HepG2 (cell line): ENCODE measurements at regions not wholly inside any gene's neighbourhood (a gene's known extent, or its start where the extent isn't known, plus 50 kb on each side); places are given as distances from the start of the nearest gene placed in this dataset.

ENCODE experiments used
- ATAC-seq: fragments of 200-7000 bp; cut with Tn5 transposase; 3 replicates; pipeline ENCODE4 v1.9.1; 2020; ENCODE audit warnings: mild to moderate bottlenecking, moderate library complexity
- BruUV-seq: library from RNA; stranded (reverse); fragments of 400-500 nt; replicated peaks from 2 replicates; lab custom pipeline; 2021; lab: Mats Ljungman, UMichigan
- CTCF ChIA-PET: fragments of 300-600 bp; formaldehyde crosslinking; extraction: SDS; loops from one replicate; lab custom pipeline; 2021; ENCODE audit warnings: low total read pairs, inconsistent platforms, low intra/inter-chr PET ratio; lab: Yijun Ruan, JAX
- POLR2A ChIA-PET: fragments of 350-600 bp; sonication (Branson Sonifier 250); formaldehyde crosslinking; loops from one replicate; lab custom pipeline; 2020; ENCODE audit warnings: antibody characterized with exemption, inconsistent platforms; lab: Yijun Ruan, JAX
- DNase-seq: peaks from one replicate; pipeline ENCODE4 v3.0.0-alpha.2; 2015; ENCODE audit warnings: low spot score
- FAIRE-seq: peaks from 3 replicates; lab custom pipeline; 2011; peaks lifted over from hg19 to GRCh38; lab: Jason Lieb, UNC
- H2AFZ ChIP-seq: one replicate; pipeline ENCODE4 v1.6.1; 2011; ENCODE audit warnings: low read length, inconsistent platforms
- H3K27ac ChIP-seq: fragments of 300-600 bp; 3 replicates; pipeline ENCODE4 v1.8.0; 2011; ENCODE audit warnings: mixed run types, mild to moderate bottlenecking, mixed read lengths, low read length, inconsistent platforms; ENCODE audit not compliant: insufficient read depth; ENCODE audit errors: extremely low read length
- H3K27me3 ChIP-seq, 2 experiments: fragments of 200-600 bp in 1 of 2; 2 replicates in 1 of 2; 3 replicates in 1 of 2; pipeline versions ENCODE4 v1.6.0 to v1.8.0; 2011; ENCODE audit warnings: low read length in 2 of 2, mild to moderate bottlenecking in 2 of 2, moderate library complexity in 2 of 2, inconsistent platforms in 1 of 2; ENCODE audit not compliant: insufficient read depth in 2 of 2, control insufficient read depth in 1 of 2
- H3K36me3 ChIP-seq, 2 experiments: fragments of 200-600 bp in 1 of 2; replicated peaks in 1 of 2; 2 replicates in 1 of 2; 3 replicates in 1 of 2; pipeline versions ENCODE4 v1.5.1 to v1.8.0; 2011; ENCODE audit warnings: low read length in 2 of 2, inconsistent platforms in 1 of 2; ENCODE audit not compliant: insufficient read depth in 2 of 2, control insufficient read depth in 1 of 2
- H3K4me1 ChIP-seq: 2 replicates; pipeline ENCODE4 v1.5.1; 2012; ENCODE audit warnings: low read length, inconsistent platforms; ENCODE audit not compliant: insufficient read depth
- H3K4me2 ChIP-seq: 2 replicates; pipeline ENCODE4 v1.6.0; 2011; ENCODE audit warnings: low read depth, low read length, inconsistent platforms
- H3K4me3 ChIP-seq, 3 experiments: fragments of 200-600 bp in 1 of 3; sonication (generic), shearing (Covaris generic) in 1 of 3; replicated peaks in 1 of 3; 2 replicates each; pipeline ENCODE4 v1.5.1; 2011 to 2016; ENCODE audit warnings: low read length in 3 of 3, inconsistent platforms in 2 of 3, low read depth in 2 of 3, mild to moderate bottlenecking in 2 of 3, control low read depth in 1 of 3, mixed read lengths in 1 of 3; ENCODE audit not compliant: insufficient read depth in 1 of 3
- H3K79me2 ChIP-seq: one replicate; pipeline ENCODE4 v1.6.1; 2011; ENCODE audit warnings: low read length, inconsistent platforms; ENCODE audit not compliant: insufficient read depth
- H3K9ac ChIP-seq: 2 replicates; pipeline ENCODE4 v1.6.0; 2011; ENCODE audit warnings: mild to moderate bottlenecking, low read depth, low read length, inconsistent platforms; ENCODE audit not compliant: insufficient read depth
- H3K9me3 ChIP-seq: 2 replicates; pipeline ENCODE4 v1.5.1; 2012; ENCODE audit warnings: mild to moderate bottlenecking, low read length
- H4K20me1 ChIP-seq: 2 replicates; pipeline ENCODE4 v1.6.0; 2011; ENCODE audit warnings: inconsistent platforms, mild to moderate bottlenecking, low read length, moderate library complexity; ENCODE audit not compliant: insufficient read depth
- CREB1 ChIP-seq, 2 experiments: fragments of 450-650 bp in 1 of 2; IDR thresholded peaks; 2 replicates each; pipeline ENCODE4 v1.6.1; 2016 to 2017; ENCODE audit warnings: control low read depth in 1 of 2, mild to moderate bottlenecking in 1 of 2, missing compliant biosample characterization in 1 of 2, missing genetic modification characterization in 1 of 2
- ELF4 ChIP-seq: sonication (generic); formaldehyde crosslinking; IDR thresholded peaks from 2 replicates; pipeline ENCODE4 v1.5.0; 2020; ENCODE audit warnings: missing genetic modification reagents, mild to moderate bottlenecking, moderate library complexity, borderline replicate concordance
- MTA3 ChIP-seq: sonication (generic); formaldehyde crosslinking; IDR thresholded peaks from 2 replicates; pipeline ENCODE4 v1.4.0; 2020; ENCODE audit warnings: missing genetic modification reagents
- NCOA5 ChIP-seq: sonication (generic); formaldehyde crosslinking; IDR thresholded peaks from 2 replicates; pipeline ENCODE4 v1.4.0; 2020; ENCODE audit warnings: missing genetic modification reagents
- NFRKB ChIP-seq: fragments of 450-650 bp; IDR thresholded peaks from 2 replicates; pipeline ENCODE4 v1.6.1; 2017
- REPIN1 ChIP-seq: sonication (generic); formaldehyde crosslinking; IDR thresholded peaks from 2 replicates; pipeline ENCODE4 v1.8.0; 2022; ENCODE audit warnings: missing genetic modification reagents, low read depth, mild to moderate bottlenecking, borderline replicate concordance
- SMYD3 ChIP-seq: sonication (generic); formaldehyde crosslinking; IDR thresholded peaks from 2 replicates; pipeline ENCODE4 v1.8.1; 2023; ENCODE audit warnings: mild to moderate bottlenecking, missing genetic modification reagents
- SP2 ChIP-seq: sonication (generic); formaldehyde crosslinking; IDR thresholded peaks from 2 replicates; pipeline ENCODE4 v1.5.1; 2020; ENCODE audit warnings: mild to moderate bottlenecking, missing genetic modification reagents
- ZBTB42 ChIP-seq: sonication (generic); formaldehyde crosslinking; IDR thresholded peaks from 2 replicates; pipeline ENCODE4 v1.5.0; 2020; ENCODE audit warnings: mild to moderate bottlenecking, missing genetic modification reagents
- ZKSCAN8 ChIP-seq: IDR thresholded peaks from 2 replicates; pipeline ENCODE4 v1.6.1; 2016; ENCODE audit warnings: borderline replicate concordance, missing genetic modification reagents, missing compliant biosample characterization
- ZNF543 ChIP-seq: sonication (generic); formaldehyde crosslinking; IDR thresholded peaks from 2 replicates; pipeline ENCODE4 v1.4.0; 2020; ENCODE audit warnings: mild to moderate bottlenecking, missing genetic modification reagents
- ZNF558 ChIP-seq: sonication (generic); formaldehyde crosslinking; IDR thresholded peaks from 2 replicates; pipeline ENCODE4 v1.9.0; 2022; ENCODE audit warnings: mild to moderate bottlenecking, missing genetic modification reagents, borderline replicate concordance
- ZNF75D ChIP-seq: sonication (generic); formaldehyde crosslinking; IDR thresholded peaks from 2 replicates; pipeline ENCODE4 v1.8.1; 2023; ENCODE audit warnings: missing genetic modification reagents, mild to moderate bottlenecking, borderline replicate concordance
- WGBS: methylation state at CpG from one replicate; pipeline ENCODE4 v1.1.6; 2017; ENCODE audit warnings: low lambda C conversion rate; 5-methylcytosine and 5-hydroxymethylcytosine counted together
- in situ Hi-C: cut with HindIII; loops from 2 replicates; pipeline ENCODE4 v1.10.0; 2017; ENCODE audit warnings: low pct_unique_long_range_greater_than_20kb; ENCODE audit not compliant: extremely low pct_ligation_motif_present
- intact Hi-C: fragments of 100-400 bp; cut with micrococcal nuclease; formaldehyde crosslinking; loops from one replicate; pipeline ENCODE4 v1.10.0; 2022; ENCODE audit not compliant: unreplicated experiment
- TF ChIP-seq, protein P1 (sequence below): sonication (generic); formaldehyde crosslinking; conservative IDR thresholded peaks from 2 replicates; pipeline ENCODE4 v1.4.0; 2020; ENCODE audit warnings: missing genetic modification reagents
- TF ChIP-seq, protein P2 (sequence below): sonication (generic); formaldehyde crosslinking; IDR thresholded peaks from 2 replicates; pipeline ENCODE4 v1.4.0; 2020; ENCODE audit warnings: missing genetic modification reagents

DNA sequence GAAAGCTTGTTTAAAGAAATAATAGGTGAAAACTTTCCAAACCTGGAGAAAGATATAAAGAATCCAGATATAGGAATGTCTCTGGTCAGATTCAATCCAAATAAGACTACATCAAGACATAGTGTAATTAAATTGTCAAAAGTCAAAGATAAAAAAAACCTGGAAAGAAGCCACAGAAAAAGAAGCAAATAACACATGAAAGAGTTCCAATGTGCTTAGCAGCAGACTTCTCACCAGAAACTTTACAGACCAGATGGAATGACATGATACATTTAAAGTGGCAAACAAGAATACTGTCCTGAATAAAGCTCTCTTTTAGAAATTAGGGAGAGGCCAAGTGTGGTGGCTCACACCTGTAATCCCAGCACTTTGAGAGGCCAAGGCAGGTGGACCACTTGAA, 1039.9 kb downstream of the KCNT2 start (continued):
- TF ChIP-seq CREB1 (IDR thresholded peaks at IDR 0.05) (no peak), CREB1 (CRISPR knock-in tag; IDR thresholded peaks at IDR 0.05) (no peak), SMYD3 (CRISPR knock-in tag) (no peak), ZNF543 (no peak), REPIN1 (CRISPR knock-in tag) (no peak), MTA3 (no peak), ZKSCAN8 (CRISPR knock-in tag) (no peak), ZNF75D (CRISPR knock-in tag) (no peak), NCOA5 (CRISPR knock-in tag) (no peak), SP2 (CRISPR knock-in tag) (no peak), ELF4 (CRISPR knock-in tag) (no peak)
- TF ChIP-seq, protein P1, sequence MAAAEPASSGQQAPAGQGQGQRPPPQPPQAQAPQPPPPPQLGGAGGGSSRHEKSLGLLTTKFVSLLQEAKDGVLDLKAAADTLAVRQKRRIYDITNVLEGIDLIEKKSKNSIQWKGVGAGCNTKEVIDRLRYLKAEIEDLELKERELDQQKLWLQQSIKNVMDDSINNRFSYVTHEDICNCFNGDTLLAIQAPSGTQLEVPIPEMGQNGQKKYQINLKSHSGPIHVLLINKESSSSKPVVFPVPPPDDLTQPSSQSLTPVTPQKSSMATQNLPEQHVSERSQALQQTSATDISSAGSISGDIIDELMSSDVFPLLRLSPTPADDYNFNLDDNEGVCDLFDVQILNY (CRISPR knock-in tag) = no peak

DNA sequence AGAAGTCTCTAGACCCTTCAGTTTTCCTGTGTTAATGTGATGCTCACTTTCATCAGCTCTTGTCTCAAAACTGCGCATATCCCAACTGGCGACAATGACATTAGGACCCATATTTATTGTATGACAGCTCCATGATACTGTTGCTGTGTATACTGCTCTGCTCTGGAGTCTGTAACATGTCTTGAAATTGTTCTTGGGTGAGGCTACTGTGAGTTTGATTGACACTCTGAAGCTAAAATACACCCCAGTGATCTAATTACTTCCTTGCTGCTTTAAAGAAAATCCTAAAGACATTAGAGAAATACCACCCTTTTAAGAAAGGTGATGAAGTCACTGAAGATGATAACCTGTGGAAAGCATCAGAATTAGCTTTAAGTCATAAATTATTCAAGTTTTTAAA, 1046.2 kb downstream of the KCNT2 start:
- Histone ChIP-seq H3K9me3 (no peaks in the 10 kb centered on the region), H3K4me3 (no peak overlapping the region), H3K9ac (no peak overlapping the region), H3K4me2 (no peak overlapping the region), H3K27me3 (no peaks in the 10 kb centered on the region), H3K27ac (no peak overlapping the region), H3K36me3 (no peaks in the 10 kb centered on the region), H4K20me1 (no peaks in the 10 kb centered on the region), H3K79me2 (no peaks in the 10 kb centered on the region), H3K4me1 (no peaks in the 10 kb centered on the region), H2AFZ (no peak overlapping the region)
- in situ Hi-C loops = no loop called here
- ChIA-PET POLR2A (no interaction called here), CTCF (no interaction called here)
- WGBS = 91% methylated on average over 2 of the region's 2 CpGs
- no TSS peak for BruUV-seq
- FAIRE-seq = no peak
- intact Hi-C loops = no loop called here
- TF ChIP-seq ZNF558 (CRISPR knock-in tag) (no peak), ZBTB42 (no peak), NFRKB (no peak)
- TF ChIP-seq, protein P2, sequence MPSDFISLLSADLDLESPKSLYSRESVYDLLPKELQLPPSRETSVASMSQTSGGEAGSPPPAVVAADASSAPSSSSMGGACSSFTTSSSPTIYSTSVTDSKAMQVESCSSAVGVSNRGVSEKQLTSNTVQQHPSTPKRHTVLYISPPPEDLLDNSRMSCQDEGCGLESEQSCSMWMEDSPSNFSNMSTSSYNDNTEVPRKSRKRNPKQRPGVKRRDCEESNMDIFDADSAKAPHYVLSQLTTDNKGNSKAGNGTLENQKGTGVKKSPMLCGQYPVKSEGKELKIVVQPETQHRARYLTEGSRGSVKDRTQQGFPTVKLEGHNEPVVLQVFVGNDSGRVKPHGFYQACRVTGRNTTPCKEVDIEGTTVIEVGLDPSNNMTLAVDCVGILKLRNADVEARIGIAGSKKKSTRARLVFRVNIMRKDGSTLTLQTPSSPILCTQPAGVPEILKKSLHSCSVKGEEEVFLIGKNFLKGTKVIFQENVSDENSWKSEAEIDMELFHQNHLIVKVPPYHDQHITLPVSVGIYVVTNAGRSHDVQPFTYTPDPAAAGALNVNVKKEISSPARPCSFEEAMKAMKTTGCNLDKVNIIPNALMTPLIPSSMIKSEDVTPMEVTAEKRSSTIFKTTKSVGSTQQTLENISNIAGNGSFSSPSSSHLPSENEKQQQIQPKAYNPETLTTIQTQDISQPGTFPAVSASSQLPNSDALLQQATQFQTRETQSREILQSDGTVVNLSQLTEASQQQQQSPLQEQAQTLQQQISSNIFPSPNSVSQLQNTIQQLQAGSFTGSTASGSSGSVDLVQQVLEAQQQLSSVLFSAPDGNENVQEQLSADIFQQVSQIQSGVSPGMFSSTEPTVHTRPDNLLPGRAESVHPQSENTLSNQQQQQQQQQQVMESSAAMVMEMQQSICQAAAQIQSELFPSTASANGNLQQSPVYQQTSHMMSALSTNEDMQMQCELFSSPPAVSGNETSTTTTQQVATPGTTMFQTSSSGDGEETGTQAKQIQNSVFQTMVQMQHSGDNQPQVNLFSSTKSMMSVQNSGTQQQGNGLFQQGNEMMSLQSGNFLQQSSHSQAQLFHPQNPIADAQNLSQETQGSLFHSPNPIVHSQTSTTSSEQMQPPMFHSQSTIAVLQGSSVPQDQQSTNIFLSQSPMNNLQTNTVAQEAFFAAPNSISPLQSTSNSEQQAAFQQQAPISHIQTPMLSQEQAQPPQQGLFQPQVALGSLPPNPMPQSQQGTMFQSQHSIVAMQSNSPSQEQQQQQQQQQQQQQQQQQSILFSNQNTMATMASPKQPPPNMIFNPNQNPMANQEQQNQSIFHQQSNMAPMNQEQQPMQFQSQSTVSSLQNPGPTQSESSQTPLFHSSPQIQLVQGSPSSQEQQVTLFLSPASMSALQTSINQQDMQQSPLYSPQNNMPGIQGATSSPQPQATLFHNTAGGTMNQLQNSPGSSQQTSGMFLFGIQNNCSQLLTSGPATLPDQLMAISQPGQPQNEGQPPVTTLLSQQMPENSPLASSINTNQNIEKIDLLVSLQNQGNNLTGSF (CRISPR knock-in tag) = no peak
- no peak for DNase-seq
- ATAC-seq = no peak
